ENCODE measurements at regions not wholly inside any gene's neighbourhood (a gene's known extent, or its start where the extent isn't known, plus 50 kb on each side); places are given as distances from the start of the nearest gene placed in this dataset.

GRCh38 chr2:193627927-193628272, 1433.2 kb upstream of the TMEFF2 start:
- no peaks in the 10 kb centered on the region for H4K20me1 ChIP-seq (ENCODE audit: insufficient read depth, low read length)
- H3K36me3 ChIP-seq (replicated peaks; ENCODE audit: low read depth, low read length), result no peaks in the 10 kb centered on the region
- no peak for TF ChIP-seq CTCF (IDR thresholded peaks at IDR 0.05; ENCODE audit: low read depth, low read length)
- TF ChIP-seq EZH2phosphoT487 (IDR thresholded peaks at IDR 0.05; ENCODE audit: low read depth), result no peak
- no peak overlapping the region for H3K27ac ChIP-seq (ENCODE audit: low read length)
- H3K9ac ChIP-seq (ENCODE audit: low read length), result no peak overlapping the region
- H3K9me3 ChIP-seq (ENCODE audit: insufficient read depth, low read length), result no peaks in the 10 kb centered on the region
- H2AFZ ChIP-seq (ENCODE audit: low read depth, low read length), result no peak overlapping the region
- H3K79me2 ChIP-seq (ENCODE audit: low read length), result no peaks in the 10 kb centered on the region
- H3K4me3 ChIP-seq (ENCODE audit: low read length), result no peak overlapping the region
- H3K4me2 ChIP-seq (ENCODE audit: low read length), result no peak overlapping the region
- no peaks in the 10 kb centered on the region for H3K27me3 ChIP-seq (ENCODE audit: low read depth, low read length)
- no peaks in the 10 kb centered on the region for H3K4me1 ChIP-seq (ENCODE audit: low read length)

GRCh38 chr2:193627187-193627926, 1432.6 kb upstream of the TMEFF2 start:
- no peaks in the 10 kb centered on the region for H4K20me1 ChIP-seq (ENCODE audit: insufficient read depth, low read length)
- no peak overlapping the region for H3K27ac ChIP-seq (ENCODE audit: low read length)
- H2AFZ ChIP-seq (ENCODE audit: low read depth, low read length), result no peak overlapping the region
- H3K36me3 ChIP-seq (replicated peaks; ENCODE audit: low read depth, low read length), result no peaks in the 10 kb centered on the region
- H3K9me3 ChIP-seq (ENCODE audit: insufficient read depth, low read length), result no peaks in the 10 kb centered on the region
- no peaks in the 10 kb centered on the region for H3K27me3 ChIP-seq (ENCODE audit: low read depth, low read length)
- H3K4me3 ChIP-seq (ENCODE audit: low read length), result no peak overlapping the region
- no peaks in the 10 kb centered on the region for H3K4me1 ChIP-seq (ENCODE audit: low read length)
- H3K4me2 ChIP-seq (ENCODE audit: low read length), result no peak overlapping the region
- no peaks in the 10 kb centered on the region for H3K79me2 ChIP-seq (ENCODE audit: low read length)
- no peak overlapping the region for H3K9ac ChIP-seq (ENCODE audit: low read length)
- TF ChIP-seq CTCF (IDR thresholded peaks at IDR 0.05; ENCODE audit: low read depth, low read length) (no peak), EZH2phosphoT487 (IDR thresholded peaks at IDR 0.05; ENCODE audit: low read depth) (no peak)

- Histone ChIP-seq H3K4me3 (ENCODE audit: low read length) (no peak overlapping the region), H3K4me1 (ENCODE audit: low read length) (no peaks in the 10 kb centered on the region), H3K9me3 (ENCODE audit: insufficient read depth, low read length) (no peaks in the 10 kb centered on the region), H2AFZ (ENCODE audit: low read depth, low read length) (no peak overlapping the region), H4K20me1 (ENCODE audit: insufficient read depth, low read length) (no peaks in the 10 kb centered on the region), H3K79me2 (ENCODE audit: low read length) (no peaks in the 10 kb centered on the region), H3K27me3 (ENCODE audit: low read depth, low read length) (no peaks in the 10 kb centered on the region), H3K4me2 (ENCODE audit: low read length) (no peak overlapping the region), H3K36me3 (replicated peaks; ENCODE audit: low read depth, low read length) (no peaks in the 10 kb centered on the region), H3K9ac (ENCODE audit: low read length) (no peak overlapping the region), H3K27ac (ENCODE audit: low read length) (no peak overlapping the region)
- no peak for TF ChIP-seq CTCF (IDR thresholded peaks at IDR 0.05; ENCODE audit: low read depth, low read length)
- no peak for TF ChIP-seq EZH2phosphoT487 (IDR thresholded peaks at IDR 0.05; ENCODE audit: low read depth)
Observed at GRCh38 chr2:193608451-193608850, 1413.7 kb upstream of the TMEFF2 start.

GRCh38 chr2:193590831-193591230, 1396.1 kb upstream of the TMEFF2 start:
- H3K36me3 ChIP-seq (replicated peaks; ENCODE audit: low read depth, low read length), result no peaks in the 10 kb centered on the region
- H3K4me1 ChIP-seq (ENCODE audit: low read length), result no peaks in the 10 kb centered on the region
- H3K4me3 ChIP-seq (ENCODE audit: low read length), result no peak overlapping the region
- no peaks in the 10 kb centered on the region for H3K79me2 ChIP-seq (ENCODE audit: low read length)
- no peaks in the 10 kb centered on the region for H4K20me1 ChIP-seq (ENCODE audit: insufficient read depth, low read length)
- H3K4me2 ChIP-seq (ENCODE audit: low read length), result no peak overlapping the region
- H3K9ac ChIP-seq (ENCODE audit: low read length), result no peak overlapping the region
- H3K27ac ChIP-seq (ENCODE audit: low read length), result no peak overlapping the region
- H3K27me3 ChIP-seq (ENCODE audit: low read depth, low read length), result no peaks in the 10 kb centered on the region
- H2AFZ ChIP-seq (ENCODE audit: low read depth, low read length), result no peak overlapping the region
- TF ChIP-seq CTCF (IDR thresholded peaks at IDR 0.05; ENCODE audit: low read depth, low read length) (no peak), EZH2phosphoT487 (IDR thresholded peaks at IDR 0.05; ENCODE audit: low read depth) (no peak)
- H3K9me3 ChIP-seq (ENCODE audit: insufficient read depth, low read length), result no peaks in the 10 kb centered on the region
